Amygdala (tissue), 56 donors: ENCODE measurements at regions not wholly inside any gene's neighbourhood (a gene's known extent, or its start where the extent isn't known, plus 50 kb on each side); places are given as distances from the start of the nearest gene placed in this dataset.
"Not testable (repeated sequence)": the region's sequence is repeated elsewhere in the genome, so short reads cannot be mapped to it uniquely, and the experiment has no call there.

Experiments
- DNase-seq, 56 donors: peaks; one replicate each; lab custom pipeline; 2025; lab: John Stamatoyannopoulos, UW

DNA sequence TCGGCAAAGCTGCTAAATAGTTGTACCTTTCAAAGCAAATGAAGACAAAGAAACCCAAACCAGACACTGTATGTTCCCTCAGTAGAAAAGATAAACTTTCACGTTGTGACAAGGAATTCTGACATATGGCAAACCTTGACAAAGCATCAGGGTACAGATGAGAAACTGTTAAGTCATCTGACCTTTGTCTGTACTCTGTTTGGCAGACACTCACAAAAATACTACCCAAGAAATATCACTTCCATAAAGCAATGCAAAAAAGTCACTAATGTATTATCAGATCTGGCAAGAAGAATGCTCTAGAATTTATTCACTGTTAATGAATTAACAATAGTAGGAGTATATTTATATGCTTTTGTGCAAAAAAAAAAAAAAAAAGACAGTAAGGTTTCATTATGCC lies 843.7 kb downstream of the DIAPH3 start:
- DNase-seq = no peak

DNA sequence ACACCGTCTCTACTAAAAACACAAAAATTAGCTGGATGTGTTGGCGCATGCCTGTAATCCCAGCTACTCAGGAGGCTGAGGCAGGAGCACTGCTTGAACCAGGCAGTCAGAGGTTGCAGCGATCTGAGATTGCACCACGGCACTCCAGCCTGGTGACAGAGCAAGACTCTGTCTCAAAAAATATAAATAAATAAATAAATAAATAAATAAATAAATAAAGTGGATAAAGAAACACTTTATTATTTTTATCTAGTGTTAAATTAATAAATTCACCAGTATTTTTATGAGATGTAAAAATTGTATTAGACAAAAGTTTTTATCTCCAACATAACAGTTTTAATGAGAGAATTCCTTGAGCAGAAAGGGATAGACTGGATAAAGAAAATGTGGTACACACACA lies 839.3 kb downstream of the DIAPH3 start:
- not testable (repeated sequence) for DNase-seq

DNA sequence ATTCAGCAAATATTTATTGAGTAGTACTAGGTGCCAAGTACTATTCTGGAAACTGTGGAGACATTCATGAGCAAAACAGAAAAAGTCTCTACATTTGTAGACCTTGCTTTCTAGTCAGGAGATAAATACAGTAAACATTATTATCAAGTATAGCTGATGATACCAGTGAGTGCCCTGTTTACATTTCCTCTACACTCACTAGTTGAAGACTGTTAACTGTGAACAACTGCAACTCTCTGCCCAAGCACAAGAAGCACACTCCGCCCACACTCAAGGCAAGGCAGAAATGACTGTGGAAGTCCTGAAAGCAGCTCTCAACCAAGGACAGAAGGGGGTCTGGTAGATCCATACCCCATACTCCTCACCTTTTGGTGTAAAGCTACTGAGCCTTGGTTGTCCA lies 837.0 kb downstream of the DIAPH3 start:
- no peak for DNase-seq

DNA sequence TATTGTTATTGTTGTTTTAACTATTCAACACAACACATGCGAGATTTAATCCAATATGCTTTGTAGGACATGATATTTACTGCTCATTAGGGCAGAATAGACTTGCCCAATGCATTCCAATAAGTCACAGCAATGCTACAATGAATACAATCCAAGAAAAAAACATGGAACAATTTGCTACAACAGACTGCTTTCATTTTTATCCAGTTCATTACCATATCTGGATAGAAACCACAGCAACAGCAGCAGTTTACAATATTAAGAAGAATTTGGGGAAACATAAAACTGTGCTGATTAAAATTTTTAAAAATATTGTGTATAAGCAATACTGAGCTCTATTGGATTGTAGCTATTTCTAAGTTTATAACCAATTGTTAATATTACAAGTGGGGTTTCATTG lies 833.0 kb downstream of the DIAPH3 start:
- no peak for DNase-seq

DNA sequence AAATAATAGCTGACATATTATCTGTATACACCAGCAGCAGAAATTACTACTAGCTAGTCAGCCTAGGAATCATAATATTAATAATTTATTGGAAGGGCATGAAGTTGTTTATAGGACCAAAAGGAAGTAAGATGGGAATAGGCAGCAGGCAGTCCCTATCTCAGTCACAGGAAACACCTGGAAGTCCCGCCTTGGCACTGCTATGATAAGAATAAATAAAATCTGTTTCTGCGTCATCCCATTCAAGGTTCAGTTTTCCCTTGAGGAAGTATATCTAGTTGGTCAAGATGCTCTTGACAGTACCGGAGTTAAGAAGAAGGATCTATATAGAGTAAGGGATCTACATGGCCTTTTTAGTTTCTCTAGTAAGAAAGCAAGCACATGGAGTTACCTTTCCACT lies 830.8 kb downstream of the DIAPH3 start:
- DNase-seq = no peak

DNA sequence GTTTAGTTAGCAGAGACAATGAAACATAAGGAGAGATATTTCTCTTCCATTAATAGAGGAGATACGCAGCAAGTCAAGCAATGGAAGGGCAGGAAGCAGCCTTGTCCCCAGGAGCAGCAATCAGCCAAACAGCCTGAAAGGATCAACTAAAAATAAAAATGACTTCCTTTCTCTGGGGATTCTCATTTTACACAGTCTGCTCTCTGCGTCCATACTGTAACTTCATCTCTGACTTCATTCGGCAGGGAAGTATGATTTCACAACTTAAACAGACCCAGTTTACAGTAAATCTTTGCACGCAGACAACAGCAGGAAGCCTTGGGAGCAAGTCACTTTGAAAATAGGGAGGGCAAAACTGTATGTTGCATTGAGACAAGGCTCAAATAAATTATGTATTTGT lies 826.7 kb downstream of the DIAPH3 start:
- DNase-seq = no peak

DNA sequence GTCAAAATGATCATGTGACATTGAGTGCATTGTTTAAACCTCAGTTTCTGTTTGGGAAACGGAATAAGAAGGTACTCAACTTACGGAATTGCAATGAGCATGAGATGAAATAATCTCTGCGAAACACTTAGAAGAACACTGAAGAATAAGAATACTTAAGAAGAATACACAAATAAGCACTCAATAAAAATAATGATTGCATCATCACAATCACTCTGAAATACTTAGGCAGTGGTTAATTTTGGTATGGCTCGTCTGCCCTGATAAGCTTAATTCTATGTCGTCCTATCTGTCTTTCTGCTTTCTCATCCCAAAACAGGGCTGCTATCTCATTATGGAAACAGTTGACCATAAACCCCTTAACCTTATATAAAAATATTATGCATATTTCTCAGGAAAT lies 823.6 kb downstream of the DIAPH3 start:
- no peak for DNase-seq

DNA sequence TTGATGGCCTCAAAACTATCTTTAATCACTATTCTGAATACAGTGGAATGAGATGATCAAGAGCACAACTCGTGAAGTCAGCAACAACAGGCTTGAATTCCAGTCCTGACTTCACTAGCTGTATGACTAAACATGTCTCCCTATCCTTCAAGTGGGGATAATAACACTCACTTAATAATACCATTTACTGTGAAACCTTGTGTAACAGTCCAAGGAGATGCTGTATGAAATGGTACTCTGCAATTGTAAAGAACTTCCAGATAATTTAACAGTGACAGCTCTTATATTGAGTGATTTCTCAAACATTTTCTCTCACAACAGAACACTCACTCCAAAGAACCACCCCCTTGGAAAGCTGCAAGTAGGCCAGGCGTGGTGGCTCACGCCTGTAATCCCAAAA lies 823.1 kb downstream of the DIAPH3 start:
- DNase-seq = no peak

DNA sequence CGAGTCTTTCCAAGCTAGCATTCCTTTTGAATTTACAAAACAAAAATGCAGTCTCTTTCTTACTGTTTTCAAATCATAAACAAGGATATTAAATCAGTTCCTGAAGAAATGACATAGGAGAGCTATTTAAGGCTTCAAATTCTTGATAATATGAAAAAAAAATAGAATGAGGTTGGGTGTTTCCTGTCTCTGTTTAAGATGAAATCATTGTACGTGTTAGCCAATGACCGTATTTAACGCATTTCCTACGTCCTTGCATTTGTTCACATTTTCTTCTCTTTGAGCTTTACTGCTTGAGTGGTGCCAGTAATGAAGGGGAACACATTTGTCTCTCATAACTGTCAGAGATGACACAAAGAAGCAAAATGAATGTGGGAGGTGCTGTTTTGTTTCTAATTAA lies 821.3 kb downstream of the DIAPH3 start:
- DNase-seq = no peak

DNA sequence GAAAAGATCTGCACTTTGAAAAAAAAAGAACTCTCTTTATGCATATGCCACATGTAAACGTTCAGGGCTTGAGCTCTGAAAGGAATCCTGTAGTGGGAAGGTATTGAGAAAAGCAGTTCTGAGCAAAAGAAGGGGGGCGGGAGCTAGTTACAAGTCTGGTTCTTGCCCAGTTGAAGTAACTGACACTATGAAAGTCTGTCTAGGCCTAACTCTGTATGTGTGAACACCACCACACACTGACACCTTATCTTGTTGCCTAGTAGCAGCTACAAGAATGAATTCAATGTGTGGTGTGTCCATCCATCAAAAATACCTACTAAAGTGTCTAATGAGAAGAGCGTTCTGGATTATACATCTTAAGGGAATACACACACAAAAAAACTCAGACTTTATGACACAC lies 820.6 kb downstream of the DIAPH3 start:
- DNase-seq = peak in 3 of 56 donors; percentile 4 to 11 (median 6)

DNA sequence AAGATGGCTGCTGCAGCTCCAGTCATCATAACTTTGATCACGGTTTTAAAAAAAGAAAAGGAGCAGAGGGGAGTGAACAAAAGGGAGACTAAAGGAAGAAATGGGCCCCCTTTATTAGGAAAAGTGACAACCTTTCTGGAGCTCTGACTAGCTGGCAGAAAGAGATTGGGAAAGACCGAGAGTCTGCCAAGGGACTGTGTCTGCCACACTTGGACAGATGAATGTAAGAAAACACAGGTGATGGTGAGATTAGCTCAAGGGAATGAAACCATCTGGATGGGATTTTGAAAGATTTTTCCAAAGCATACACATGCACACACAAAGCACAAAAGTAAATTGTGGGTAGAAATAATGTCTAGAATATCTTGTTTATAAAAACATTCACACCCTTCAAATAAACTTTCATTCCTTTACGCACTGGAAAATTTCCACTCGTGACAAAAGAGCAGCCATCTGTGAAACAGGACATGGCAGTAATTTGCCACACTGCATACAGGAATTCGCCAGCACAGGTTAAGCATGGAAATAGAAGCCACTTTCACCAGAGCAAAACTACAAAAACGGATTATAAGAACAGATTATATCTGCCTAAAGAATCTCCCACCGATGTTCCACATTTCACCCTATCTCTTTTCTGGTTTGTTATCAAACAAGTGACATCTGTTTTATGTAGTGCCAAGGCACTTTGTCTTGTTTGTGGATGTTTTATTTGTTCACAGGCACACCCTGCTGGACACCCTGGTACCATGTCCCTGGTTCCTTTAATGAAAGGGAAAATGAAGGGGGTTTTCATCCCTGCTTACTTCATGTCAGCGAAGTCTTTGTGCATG lies 819.5 kb downstream of the DIAPH3 start:
- DNase-seq = no peak

DNA sequence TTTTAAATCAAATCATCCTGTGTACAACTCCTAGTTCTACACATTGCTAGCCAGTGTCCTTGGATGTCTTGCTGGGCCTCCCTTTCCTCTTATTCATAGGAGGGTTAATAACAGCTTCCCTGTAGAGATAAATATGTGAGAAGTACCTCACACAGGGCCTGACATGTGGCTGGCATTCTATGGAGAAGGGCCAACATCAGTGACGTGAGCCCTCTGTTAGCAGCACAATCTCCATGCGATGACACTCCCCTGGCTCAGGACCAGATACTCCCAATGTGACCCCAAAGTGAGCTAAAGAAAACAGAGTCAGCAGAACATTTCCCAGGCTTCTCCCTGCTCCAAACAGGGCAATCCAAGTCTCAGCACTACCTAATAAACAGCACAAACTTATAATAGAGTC lies 818.4 kb downstream of the DIAPH3 start:
- no peak for DNase-seq

DNA sequence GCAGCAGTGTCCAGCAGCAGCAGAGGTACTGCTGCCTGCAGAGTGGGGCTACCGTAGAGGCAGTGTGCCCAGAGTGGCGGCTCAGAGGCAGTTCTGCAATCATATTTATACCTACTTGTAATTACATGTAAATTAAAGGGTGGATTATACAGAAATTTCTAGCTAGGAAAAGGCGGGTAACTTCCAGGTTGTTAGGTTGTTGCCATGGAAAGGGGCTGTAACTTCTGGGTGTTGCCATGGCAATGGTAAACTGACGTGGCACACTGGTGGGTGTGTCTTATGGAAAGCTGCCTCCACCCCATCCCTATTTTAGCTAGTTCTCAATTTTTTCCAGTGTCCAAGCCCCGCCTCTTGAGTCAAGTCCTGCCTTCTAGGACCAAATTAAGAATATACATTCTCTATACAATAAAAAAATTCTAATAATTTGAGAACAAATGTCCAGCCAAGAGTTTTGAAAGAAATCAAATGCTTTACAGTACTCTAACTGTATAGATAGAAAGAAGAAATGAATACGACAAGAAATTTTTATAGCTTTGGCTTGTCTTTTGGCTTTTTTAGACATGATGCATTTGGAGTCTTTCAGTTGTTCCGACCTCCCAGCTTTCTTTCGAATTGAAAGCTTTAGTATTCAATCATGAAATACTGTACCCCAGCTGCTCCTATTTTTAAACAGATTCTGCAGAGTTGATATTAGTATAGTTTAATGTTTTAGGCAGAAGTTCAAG lies 816.6 kb downstream of the DIAPH3 start:
- DNase-seq = no peak

DNA sequence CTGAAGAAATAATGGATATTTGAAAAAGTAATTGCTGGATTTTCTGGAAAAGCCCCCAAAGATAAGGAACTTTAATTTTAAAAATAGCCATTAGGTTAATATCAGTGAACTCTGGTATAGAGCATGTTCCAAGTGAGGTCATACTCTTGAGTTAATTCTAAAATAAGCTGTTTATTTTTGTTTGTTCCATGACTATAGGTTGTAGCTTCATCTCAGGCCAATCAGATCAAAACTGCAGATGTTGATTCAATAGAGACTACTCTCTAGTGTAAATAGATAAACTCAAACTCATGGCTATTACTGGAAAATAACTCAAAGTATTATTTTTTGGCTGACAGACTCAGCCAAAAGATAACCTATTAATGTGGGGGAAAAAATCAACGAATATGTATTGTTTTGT lies 815.1 kb downstream of the DIAPH3 start:
- DNase-seq = no peak

DNA sequence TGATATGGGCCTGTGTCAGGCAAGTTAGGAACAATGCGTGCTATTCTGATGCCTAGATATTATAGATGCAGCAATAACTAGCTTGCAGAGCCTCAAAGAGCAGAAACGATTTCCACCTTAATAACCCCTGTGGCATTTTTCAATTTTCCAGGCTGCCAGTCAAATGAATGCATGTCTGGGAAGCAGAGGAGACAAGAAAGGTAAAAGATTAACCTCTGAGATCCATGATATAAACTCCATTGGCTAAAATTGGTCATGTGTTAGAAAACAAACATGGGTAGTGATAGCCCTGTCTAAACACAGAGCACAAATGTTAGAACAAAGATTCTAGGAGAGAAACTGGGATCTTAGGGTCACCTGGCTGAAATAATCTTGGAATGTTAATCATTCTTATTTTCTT lies 811.1 kb downstream of the DIAPH3 start:
- no peak for DNase-seq

DNA sequence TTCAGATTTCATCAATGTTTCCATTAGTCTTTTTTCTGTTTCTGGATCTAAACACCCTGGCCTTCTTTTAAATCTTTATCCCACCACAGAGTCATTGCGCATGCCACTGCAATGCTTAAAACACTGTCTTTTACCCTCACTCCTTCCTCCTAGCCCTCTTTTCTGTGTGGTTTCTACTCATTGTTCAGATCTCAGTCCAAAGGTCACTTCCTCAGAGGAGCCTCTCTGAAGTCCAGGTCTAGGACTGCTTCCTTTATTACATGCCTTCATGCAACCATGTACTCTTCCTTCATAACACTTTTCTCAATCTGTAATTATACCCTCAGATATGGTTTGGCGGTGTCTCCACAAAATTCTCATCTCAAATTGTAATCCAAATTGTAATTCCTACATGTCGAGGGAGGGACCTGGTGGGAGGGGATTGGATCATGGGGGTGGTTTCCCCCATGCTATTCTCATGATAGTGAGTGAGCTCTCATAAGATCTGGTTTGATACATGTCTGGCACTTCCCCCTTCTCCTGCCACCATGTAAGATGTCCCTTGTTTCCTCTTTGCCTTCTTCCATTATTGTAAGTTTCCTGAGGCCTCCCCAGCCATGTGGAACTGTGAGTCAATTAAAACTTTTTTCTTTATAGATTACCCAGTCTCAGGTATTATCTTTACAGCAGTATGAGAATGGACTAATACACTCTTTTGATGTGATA lies 808.9 kb downstream of the DIAPH3 start:
- DNase-seq = no peak

DNA sequence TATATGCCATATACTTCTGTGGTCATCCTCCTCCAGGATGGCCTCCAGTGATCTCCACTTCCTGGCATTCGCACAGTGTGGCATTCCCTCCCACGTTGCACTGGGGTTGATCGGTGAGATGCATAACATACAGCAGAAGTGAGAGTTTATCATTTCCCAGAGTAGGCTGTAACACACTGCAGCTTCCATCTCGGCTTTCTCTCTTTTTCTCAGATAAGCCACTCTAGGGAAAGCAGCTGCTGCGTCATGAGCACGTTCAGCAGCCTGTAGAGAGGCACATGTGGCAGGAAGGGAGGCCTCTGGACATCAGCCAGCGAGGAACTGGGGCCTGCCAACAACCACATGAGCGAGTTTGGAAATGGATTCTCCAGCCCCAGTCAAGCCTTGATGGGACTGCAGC lies 807.1 kb downstream of the DIAPH3 start:
- peak in 1 of 56 donors; percentile 8 for DNase-seq

DNA sequence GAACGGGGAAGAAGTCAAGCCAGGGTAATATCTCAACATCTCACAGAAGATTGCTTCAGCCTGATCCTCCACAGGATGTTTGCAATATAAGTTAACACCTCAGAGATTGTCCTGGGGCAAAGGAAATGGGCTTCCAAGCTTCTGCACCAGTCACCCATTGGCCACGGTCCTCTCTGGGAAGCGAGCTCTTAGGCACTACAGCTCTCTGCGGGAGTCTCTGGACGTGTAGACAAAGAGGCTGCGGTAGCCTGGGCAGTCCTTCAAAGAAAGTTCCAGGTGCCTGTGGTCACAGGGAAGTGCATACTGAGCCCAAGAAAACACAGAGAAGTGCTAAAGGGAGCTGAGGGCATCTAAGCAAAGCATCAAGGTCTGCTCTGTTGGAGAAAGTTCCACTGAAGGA lies 805.7 kb downstream of the DIAPH3 start:
- no peak for DNase-seq

DNA sequence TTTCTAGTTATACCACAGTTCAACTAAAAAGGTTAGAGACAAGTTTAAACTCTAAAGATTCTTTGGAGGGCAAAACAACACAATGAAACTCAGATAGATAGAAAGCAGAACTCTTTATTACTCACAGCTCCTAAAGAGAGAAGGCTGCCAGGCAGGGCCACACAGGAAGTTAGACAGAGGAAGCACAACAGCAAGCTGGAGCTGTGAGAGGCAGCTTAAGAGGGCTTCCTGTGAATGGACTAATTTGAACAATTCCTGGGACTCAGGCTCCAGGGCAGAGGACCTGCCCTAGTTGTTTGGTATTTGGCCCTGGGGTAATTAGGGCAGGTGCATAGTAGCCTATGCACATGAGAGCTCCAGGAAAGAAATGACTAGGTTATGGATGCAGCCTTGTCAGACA lies 803.6 kb downstream of the DIAPH3 start:
- peak in 1 of 56 donors; percentile 6 for DNase-seq

DNA sequence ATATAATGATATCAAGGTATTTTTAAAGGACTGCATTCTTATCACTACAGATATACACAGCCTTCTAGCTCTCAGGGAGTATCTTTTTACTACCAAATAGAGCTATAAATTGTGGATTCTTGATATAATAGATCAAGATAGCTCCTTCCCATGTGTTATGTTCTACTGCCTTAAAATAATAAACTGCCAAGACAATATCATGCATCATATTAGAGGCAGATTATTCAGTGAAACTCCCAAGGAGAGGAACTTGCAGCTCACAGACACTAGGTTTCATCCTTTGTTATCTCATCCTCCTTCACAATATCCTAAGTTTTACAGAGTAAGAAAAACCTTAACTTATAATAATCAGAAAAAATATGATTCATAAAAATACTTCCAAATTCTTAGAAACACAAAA lies 802.8 kb downstream of the DIAPH3 start:
- no peak for DNase-seq

DNA sequence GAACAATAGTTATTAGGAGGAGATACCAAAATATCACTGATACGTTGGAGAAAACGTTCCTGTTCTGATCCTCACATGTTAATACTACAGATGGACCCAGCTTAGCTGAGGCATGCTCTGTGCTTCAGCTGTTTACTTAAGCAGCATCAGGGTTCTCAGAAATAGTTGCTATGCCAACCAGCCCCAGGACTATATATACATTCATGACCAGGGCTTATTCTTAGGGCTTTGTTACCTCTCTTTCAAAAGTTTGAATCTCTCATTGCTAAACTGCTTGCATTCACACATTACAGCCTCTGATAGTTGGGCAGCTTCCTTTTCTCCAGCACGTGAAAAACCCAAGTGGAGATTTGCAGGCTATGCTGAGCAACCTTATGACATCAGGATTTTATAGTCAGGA lies 800.4 kb downstream of the DIAPH3 start:
- no peak for DNase-seq

DNA sequence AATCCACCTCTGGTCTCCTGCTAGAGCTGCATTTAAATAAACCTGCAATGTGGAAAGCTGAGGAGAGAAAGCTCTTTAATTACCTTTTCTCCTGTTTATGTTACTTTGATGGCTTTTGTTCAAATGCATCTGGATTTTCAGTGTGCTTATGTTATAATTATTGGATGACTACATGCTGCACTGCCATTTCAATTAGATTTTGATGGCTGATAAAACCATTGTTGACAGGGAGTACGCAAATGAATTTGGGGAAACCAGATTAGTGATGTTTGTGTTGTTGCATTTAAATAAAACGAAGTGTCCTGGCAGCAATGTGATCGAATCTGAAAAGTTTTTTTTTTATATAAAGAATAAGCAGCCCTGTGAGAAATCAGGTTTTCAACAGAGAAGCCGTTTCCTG lies 799.8 kb downstream of the DIAPH3 start:
- DNase-seq = no peak
